ENCODE measurements at regions not wholly inside any gene's neighbourhood (a gene's known extent, or its start where the extent isn't known, plus 50 kb on each side); places are given as distances from the start of the nearest gene placed in this dataset.

DNA sequence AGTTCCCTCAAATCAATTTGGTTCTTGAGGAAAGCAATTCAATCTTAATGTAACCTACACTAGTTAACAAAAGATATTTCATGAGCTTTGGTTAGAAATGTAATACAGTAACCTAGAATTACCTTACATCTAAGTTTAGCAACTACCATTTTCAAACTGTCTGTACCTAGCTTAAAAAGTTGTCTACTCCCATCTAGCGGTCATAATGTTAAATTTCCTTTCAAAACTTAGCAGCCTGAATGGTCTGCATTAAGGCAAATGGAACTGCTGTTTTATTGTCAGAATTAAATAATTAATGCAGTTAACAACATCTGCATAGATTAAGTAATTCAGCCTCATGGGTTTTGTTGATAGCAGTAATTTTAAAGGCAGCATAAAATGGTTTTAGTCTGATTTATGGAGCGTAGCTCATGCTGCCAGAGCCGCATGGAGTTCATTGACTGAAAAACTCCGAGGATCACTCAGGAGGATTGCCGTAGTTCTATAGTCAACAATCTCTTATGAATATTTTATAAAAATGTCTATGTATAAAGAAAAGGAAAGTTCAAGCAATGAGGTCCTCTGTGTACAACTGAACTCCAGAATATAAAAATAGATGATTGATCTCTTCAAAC, 485.4 kb upstream of the MANEA start:
- Histone ChIP-seq H3K9ac (no peak overlapping the region), H3K9me3 (ENCODE audit: low read depth) (no peaks in the 10 kb centered on the region), H3K36me3 (no peaks in the 10 kb centered on the region), H4K20me1 (ENCODE audit: low read depth) (no peaks in the 10 kb centered on the region), H3K79me2 (ENCODE audit: low read depth) (no peaks in the 10 kb centered on the region), H3K4me3 (no peak overlapping the region), H3F3A (ENCODE audit: low read depth) (no peaks in the 10 kb centered on the region), H3K4me2 (no peak overlapping the region), H3K4me1 (no peaks in the 10 kb centered on the region), H3K27me3 (no peaks in the 10 kb centered on the region), H3K27ac (no peak overlapping the region), H2AFZ (replicated peaks) (no peak overlapping the region)
- Mint-ChIP-seq H3K27ac (no peak overlapping the region), H3K27me3 (ENCODE audit: insufficient read depth, low read depth) (no peaks in the 10 kb centered on the region), H3K4me1 (peaks cover 17% of the 10 kb centered on the region), H3K4me3 (no peak overlapping the region), H3K36me3 (no peaks in the 10 kb centered on the region), H3K9me3 (no peaks in the 10 kb centered on the region)
- TF ChIP-seq CTCF (IDR thresholded peaks at IDR 0.05) (peak; percentile 81), EZH2 (IDR thresholded peaks at IDR 0.05) (no peak), EZH2phosphoT487 (IDR thresholded peaks at IDR 0.05) (no peak)
- DNase-seq (ENCODE audit: low spot score), result peak; percentile 61

GRCh38 chr6:95093154-95093553, 484.2 kb upstream of the MANEA start:
- Histone ChIP-seq H3K36me3 (no peaks in the 10 kb centered on the region), H3F3A (ENCODE audit: low read depth) (no peaks in the 10 kb centered on the region), H3K27me3 (no peaks in the 10 kb centered on the region), H4K20me1 (ENCODE audit: low read depth) (no peaks in the 10 kb centered on the region), H3K9me3 (ENCODE audit: low read depth) (no peaks in the 10 kb centered on the region), H3K9ac (no peak overlapping the region), H3K4me3 (no peak overlapping the region), H2AFZ (replicated peaks) (peak overlapping the region; percentile 51), H3K79me2 (ENCODE audit: low read depth) (no peaks in the 10 kb centered on the region), H3K27ac (no peak overlapping the region), H3K4me1 (no peaks in the 10 kb centered on the region), H3K4me2 (no peak overlapping the region)
- Mint-ChIP-seq H3K36me3 (no peaks in the 10 kb centered on the region), H3K4me3 (no peak overlapping the region), H3K4me1 (peaks cover 9% of the 10 kb centered on the region), H3K27me3 (ENCODE audit: insufficient read depth, low read depth) (no peaks in the 10 kb centered on the region), H3K9me3 (no peaks in the 10 kb centered on the region), H3K27ac (no peak overlapping the region)
- DNase-seq (ENCODE audit: low spot score), result no peak
- TF ChIP-seq EZH2phosphoT487 (IDR thresholded peaks at IDR 0.05) (no peak), EZH2 (IDR thresholded peaks at IDR 0.05) (no peak), CTCF (IDR thresholded peaks at IDR 0.05) (no peak)

DNA sequence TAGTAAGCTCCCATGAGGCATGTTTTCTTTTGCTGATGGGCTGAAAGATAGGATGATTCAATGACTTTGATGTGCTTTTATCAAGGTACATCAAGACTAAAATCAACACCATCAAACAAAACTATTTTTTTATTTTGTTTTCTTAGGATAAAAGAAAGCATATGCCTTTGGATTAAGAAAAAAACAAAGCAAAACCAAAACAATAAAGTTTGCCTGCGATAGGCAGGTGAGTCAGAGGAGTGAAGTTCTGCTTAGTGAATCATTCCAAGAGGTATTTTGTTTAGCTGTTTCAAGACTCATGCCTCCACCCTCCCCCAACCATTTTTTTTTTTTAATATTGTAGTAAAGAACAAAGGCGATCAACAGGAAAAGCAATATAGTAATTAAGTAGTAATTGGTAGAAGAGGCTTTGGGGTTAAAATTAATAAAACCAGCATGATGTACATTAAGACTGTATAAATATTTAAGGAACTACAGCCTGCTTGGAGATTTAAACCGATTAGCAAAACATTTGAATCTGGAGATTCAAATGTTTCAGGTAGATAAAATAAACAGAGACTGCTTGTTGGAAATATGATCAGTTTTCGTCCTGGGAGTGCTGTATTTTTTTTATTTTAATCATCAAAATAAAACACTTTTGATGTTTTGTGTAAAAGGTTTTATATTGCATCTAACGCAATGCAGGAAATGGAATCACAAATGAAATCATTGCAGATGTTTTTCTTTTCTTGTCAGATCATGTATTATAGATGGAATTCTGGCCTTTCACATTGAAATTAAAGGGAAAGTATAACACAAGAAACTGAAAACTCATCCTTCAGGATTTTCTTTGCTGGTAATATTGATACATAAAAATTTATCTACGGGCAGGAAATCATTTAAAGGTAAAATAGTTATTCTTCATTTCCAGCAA, 482.3 kb upstream of the MANEA start:
- no peaks in the 10 kb centered on the region for H3K4me1 ChIP-seq
- H3K27ac Mint-ChIP-seq, result no peak overlapping the region
- no peaks in the 10 kb centered on the region for H3F3A ChIP-seq (ENCODE audit: low read depth)
- no peaks in the 10 kb centered on the region for H3K9me3 ChIP-seq (ENCODE audit: low read depth)
- H3K79me2 ChIP-seq (ENCODE audit: low read depth), result no peaks in the 10 kb centered on the region
- no peaks in the 10 kb centered on the region for H3K27me3 ChIP-seq
- no peaks in the 10 kb centered on the region for H3K9me3 Mint-ChIP-seq
- no peaks in the 10 kb centered on the region for H3K36me3 ChIP-seq
- H3K27me3 Mint-ChIP-seq (ENCODE audit: insufficient read depth, low read depth), result no peaks in the 10 kb centered on the region
- TF ChIP-seq CTCF (IDR thresholded peaks at IDR 0.05), result no peak
- TF ChIP-seq EZH2 (IDR thresholded peaks at IDR 0.05), result no peak
- no peak for TF ChIP-seq EZH2phosphoT487 (IDR thresholded peaks at IDR 0.05)
- H3K36me3 Mint-ChIP-seq, result no peaks in the 10 kb centered on the region
- no peaks in the 10 kb centered on the region for H4K20me1 ChIP-seq (ENCODE audit: low read depth)
- DNase-seq (ENCODE audit: low spot score), result no peak
- H3K4me2 ChIP-seq, result no peak overlapping the region
- no peak overlapping the region for H3K9ac ChIP-seq
- H3K4me1 Mint-ChIP-seq, result peaks cover 9% of the 10 kb centered on the region
- peak overlapping the region; percentile 4 for H2AFZ ChIP-seq (replicated peaks)
- no peak overlapping the region for H3K4me3 Mint-ChIP-seq
- H3K4me3 ChIP-seq, result no peak overlapping the region
- no peak overlapping the region for H3K27ac ChIP-seq

Measured in neural progenitor cell (in vitro differentiated cells).